Pancreas (tissue), 10 donors: ENCODE measurements at regions not wholly inside any gene's neighbourhood (a gene's known extent, or its start where the extent isn't known, plus 50 kb on each side); places are given as distances from the start of the nearest gene placed in this dataset.
"Not testable (repeated sequence)": the region's sequence is repeated elsewhere in the genome, so short reads cannot be mapped to it uniquely, and the experiment has no call there.

Experiments
- ATAC-seq, 4 donors: fragments of 200-7000 bp; cut with Tn5 transposase; one replicate each; pipeline versions ENCODE4 v1.8.0 to v1.9.1; 2020; ENCODE audit warnings: mild to moderate bottlenecking in 4 of 4, moderate library complexity in 4 of 4
- DNase-seq, 6 donors: peaks; one replicate each; pipeline ENCODE4 v3.0.0-alpha.2; 2020
- FAIRE-seq: peaks from 2 replicates; lab custom pipeline; 2012; peaks lifted over from hg19 to GRCh38; lab: Jason Lieb, UNC
- H3K27ac ChIP-seq, 4 donors: fragments of 200-600 bp; sonication (generic); 1 replicate in 3 of 4; 2 replicates in 1 of 4; pipeline versions ENCODE4 v1.5.0 to v1.8.0; 2020
- H3K27me3 ChIP-seq, 4 donors: fragments of 200-600 bp; one replicate each; pipeline ENCODE4 v1.8.0; 2021
- H3K36me3 ChIP-seq, 3 donors: fragments of 200-600 bp; sonication (generic) in 1 of 3; one replicate each; pipeline versions ENCODE4 v1.5.0 to v1.8.0; 2020 to 2021
- H3K4me1 ChIP-seq, 3 donors: fragments of 200-600 bp; one replicate each; pipeline ENCODE4 v1.8.0; 2021
- H3K4me3 ChIP-seq, 4 donors: fragments of 200-600 bp; sonication (generic) in 2 of 4; one replicate each; pipeline versions ENCODE4 v1.5.0 to v1.8.0; 2020 to 2021
- H3K9me3 ChIP-seq, 4 donors: fragments of 200-600 bp; one replicate each; pipeline ENCODE4 v1.8.0; 2021
- CTCF ChIP-seq, 4 donors: fragments of 200-600 bp; sonication (generic) in 3 of 4; IDR thresholded peaks; one replicate each; pipeline versions ENCODE4 v1.5.0 to v1.8.0; 2021; ENCODE audit warnings: antibody characterized with exemption in 4 of 4
- WGBS, 2 donors: extraction: QIAGEN DNeasy Blood & Tissue Kit; methylation state at CpG; one replicate each; pipeline ENCODE4 v1.1.7; 2013; 5-methylcytosine and 5-hydroxymethylcytosine counted together
- intact Hi-C, 3 donors: fragments of 100-400 bp; cut with DNase I; formaldehyde crosslinking; loops; one replicate each; pipeline versions ENCODE4 v1.11.1 to v1.14.2; 2022
- donor health status: healthy with polysubstance abuse.
- donor health status: DM: no; HTN: no; CAD: no; lungs with moderate emphysema.
- donor health status: DM: no; HTN: no; CAD: no.
- donor health status: control.
- donor health status: control.
- donor health status: Bipolar disorder and iron deficiency.
- donor health status: DM: yes; HTN: yes; CAD: no.
- donor health status: DM: no; HTN: no; CAD: no.
- donor health status: DM: no; HTN: no; CAD: no.
- donor health status: DM: yes; HTN: yes; CAD: no.

DNA sequence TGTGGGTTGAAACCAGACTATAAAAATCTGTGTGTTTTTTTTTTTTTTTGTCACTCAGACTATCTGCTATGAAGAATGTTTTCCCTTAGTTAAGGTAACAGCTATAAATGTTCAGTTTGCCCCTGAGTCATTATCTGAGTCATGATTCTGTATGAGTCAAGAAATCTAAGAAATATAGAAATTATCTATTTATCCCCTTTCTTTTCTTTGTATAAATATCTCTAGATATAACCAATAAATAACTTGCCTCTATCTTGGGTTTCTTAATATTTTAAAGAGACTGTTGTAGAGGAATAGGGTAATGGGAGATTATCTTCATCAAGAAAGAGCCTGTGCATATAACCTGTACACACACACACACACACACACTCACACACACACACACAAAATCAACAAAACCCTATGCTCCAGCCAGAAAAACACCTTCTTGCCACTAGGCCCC is 161.7 kb upstream of the EEA1 start:
- FAIRE-seq (no peak), ATAC-seq (peak in 2 of 4 donors; percentile 34 to 42), DNase-seq (no peak)
- no peaks in the 10 kb centered on the region for H3K36me3 ChIP-seq
- intact Hi-C loops: no loop called here
- H3K27ac ChIP-seq: no peak overlapping the region
- H3K9me3 ChIP-seq: no peaks in the 10 kb centered on the region
- H3K27me3 ChIP-seq: no peaks in the 10 kb centered on the region
- H3K4me1 ChIP-seq: peaks cover 0 to 8% (median 0%) of the 10 kb centered on the region in 3 donors
- TF ChIP-seq CTCF (IDR thresholded peaks at IDR 0.05): no peak
- H3K4me3 ChIP-seq: no peak overlapping the region

DNA sequence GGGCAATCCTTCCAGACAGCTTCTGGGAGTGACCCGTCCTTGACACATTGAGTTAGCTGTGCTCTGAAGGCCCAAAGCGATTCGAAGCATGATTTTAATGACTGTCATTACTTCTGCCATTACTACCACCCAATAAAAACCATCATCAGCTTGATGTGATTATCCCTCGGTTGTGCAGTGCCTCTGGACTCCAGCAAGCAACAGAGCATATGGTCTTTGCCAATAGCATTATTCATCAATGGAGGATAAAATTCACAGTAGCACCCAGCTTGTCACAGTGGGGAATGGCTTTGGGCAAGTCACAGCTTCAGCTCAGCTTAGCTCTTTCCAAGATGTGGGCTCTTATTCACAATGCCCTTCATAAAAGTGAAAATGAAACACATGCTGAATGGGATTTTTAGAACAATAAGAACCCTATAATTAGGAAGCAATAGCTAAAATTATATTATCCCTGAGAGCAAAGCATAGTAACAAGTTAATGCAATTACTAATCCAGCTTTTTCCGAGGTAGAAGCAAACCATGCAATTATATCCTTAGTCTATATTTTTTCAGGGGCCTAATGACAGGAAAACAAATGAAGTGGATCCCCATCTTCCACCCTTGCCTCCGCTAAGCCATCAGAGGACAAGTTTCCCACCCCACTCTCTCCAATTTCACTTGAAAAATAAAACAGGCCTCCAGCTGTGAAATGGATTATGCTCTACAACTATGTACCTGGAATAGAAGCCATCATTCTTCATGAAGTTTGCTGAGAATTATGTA is 163.0 kb upstream of the EEA1 start:
- Histone ChIP-seq H3K27ac (no peak overlapping the region), H3K9me3 (no peaks in the 10 kb centered on the region), H3K4me3 (no peak overlapping the region), H3K27me3 (no peaks in the 10 kb centered on the region), H3K36me3 (no peaks in the 10 kb centered on the region), H3K4me1 (peaks cover 0 to 8% (median 0%) of the 10 kb centered on the region in 3 donors)
- intact Hi-C loops: no loop called here
- no peak for FAIRE-seq
- ATAC-seq: no peak
- no peak for TF ChIP-seq CTCF (IDR thresholded peaks at IDR 0.05)
- DNase-seq: no peak
- 87 to 91% methylated on average over 6 of the region's 6 CpGs for WGBS, 2 donors

DNA sequence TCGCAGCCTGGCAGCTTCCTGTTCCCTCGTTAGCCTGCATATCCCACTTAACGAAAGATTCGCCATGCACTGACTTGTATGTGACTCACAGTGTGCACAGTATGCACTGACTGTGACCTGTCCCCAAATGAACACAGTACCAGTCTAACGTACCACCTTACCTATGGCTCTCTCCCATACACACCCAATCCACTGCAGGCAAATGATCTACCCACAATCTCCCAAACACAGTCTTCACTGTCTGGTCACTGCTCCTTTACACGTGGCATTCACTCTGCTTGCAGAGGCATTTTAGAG is 163.5 kb upstream of the EEA1 start:
- Histone ChIP-seq H3K9me3 (no peaks in the 10 kb centered on the region), H3K27me3 (no peaks in the 10 kb centered on the region), H3K36me3 (no peaks in the 10 kb centered on the region), H3K4me1 (peaks cover 0 to 3% (median 0%) of the 10 kb centered on the region in 3 donors), H3K4me3 (no peak overlapping the region), H3K27ac (no peak overlapping the region)
- intact Hi-C loops: no loop called here
- FAIRE-seq (no peak), DNase-seq (no peak), ATAC-seq (no peak)
- whole genome bisulfite sequencing, 2 donors: 86 to 89% methylated on average over 6 of the region's 6 CpGs
- no peak for TF ChIP-seq CTCF (IDR thresholded peaks at IDR 0.05)

DNA sequence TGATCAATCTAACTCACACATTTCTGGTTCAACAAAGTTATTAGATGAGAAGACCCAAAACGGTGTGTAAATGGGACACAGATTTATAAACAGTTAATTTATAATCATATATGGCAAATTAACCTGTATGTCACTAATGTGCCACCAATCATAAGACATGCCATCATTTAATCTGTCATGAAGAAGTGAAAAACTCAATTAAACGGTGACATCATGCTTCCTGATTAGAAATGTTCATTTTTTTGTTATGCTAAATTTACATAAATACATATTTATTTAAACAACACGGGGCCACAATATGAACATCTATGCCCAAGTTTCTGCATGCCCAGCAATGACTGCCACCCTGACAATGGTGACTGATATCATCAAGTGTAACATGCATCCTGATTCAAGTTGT is 164.1 kb upstream of the EEA1 start:
- no peak overlapping the region for H3K4me3 ChIP-seq
- H3K36me3 ChIP-seq: no peaks in the 10 kb centered on the region
- 61 to 72% methylated on average over 3 of the region's 3 CpGs for WGBS, 2 donors
- no peak overlapping the region for H3K27ac ChIP-seq
- DNase-seq (no peak), ATAC-seq (no peak), FAIRE-seq (no peak)
- no peaks in the 10 kb centered on the region for H3K27me3 ChIP-seq
- TF ChIP-seq CTCF (IDR thresholded peaks at IDR 0.05): no peak
- intact Hi-C loops: no loop called here
- H3K9me3 ChIP-seq: no peaks in the 10 kb centered on the region
- H3K4me1 ChIP-seq: no peaks in the 10 kb centered on the region

GRCh38 chr12:93094222-93094621 is 165.1 kb upstream of the EEA1 start:
- H3K9me3 ChIP-seq, H3K27ac ChIP-seq, DNase-seq, H3K4me1 ChIP-seq, ATAC-seq, H3K27me3 ChIP-seq, intact Hi-C loops, H3K36me3 ChIP-seq, FAIRE-seq, H3K4me3 ChIP-seq: not testable (repeated sequence)
- WGBS, 2 donors: 88 to 90% methylated on average over 9 of the region's 9 CpGs
